ENCODE measurements at regions not wholly inside any gene's neighbourhood (a gene's known extent, or its start where the extent isn't known, plus 50 kb on each side); places are given as distances from the start of the nearest gene placed in this dataset.
"Not testable (repeated sequence)": the region's sequence is repeated elsewhere in the genome, so short reads cannot be mapped to it uniquely, and the experiment has no call there.

- Histone ChIP-seq H3K9me3 (no peaks in the 10 kb centered on the region), H3K36me3 (ENCODE audit: low read depth) (no peaks in the 10 kb centered on the region), H3K4me1 (ENCODE audit: low read depth) (no peaks in the 10 kb centered on the region), H3K4me3 (no peak overlapping the region)
- intact Hi-C loops (cut with DNase I, micrococcal nuclease): no loop called here
- ATAC-seq: no peak
- DNase-seq: no peak
- TF ChIP-seq, protein P1, sequence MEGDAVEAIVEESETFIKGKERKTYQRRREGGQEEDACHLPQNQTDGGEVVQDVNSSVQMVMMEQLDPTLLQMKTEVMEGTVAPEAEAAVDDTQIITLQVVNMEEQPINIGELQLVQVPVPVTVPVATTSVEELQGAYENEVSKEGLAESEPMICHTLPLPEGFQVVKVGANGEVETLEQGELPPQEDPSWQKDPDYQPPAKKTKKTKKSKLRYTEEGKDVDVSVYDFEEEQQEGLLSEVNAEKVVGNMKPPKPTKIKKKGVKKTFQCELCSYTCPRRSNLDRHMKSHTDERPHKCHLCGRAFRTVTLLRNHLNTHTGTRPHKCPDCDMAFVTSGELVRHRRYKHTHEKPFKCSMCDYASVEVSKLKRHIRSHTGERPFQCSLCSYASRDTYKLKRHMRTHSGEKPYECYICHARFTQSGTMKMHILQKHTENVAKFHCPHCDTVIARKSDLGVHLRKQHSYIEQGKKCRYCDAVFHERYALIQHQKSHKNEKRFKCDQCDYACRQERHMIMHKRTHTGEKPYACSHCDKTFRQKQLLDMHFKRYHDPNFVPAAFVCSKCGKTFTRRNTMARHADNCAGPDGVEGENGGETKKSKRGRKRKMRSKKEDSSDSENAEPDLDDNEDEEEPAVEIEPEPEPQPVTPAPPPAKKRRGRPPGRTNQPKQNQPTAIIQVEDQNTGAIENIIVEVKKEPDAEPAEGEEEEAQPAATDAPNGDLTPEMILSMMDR (IDR thresholded peaks at IDR 0.05): no peak
Measured at GRCh38 chr10:84946904-84947303, 618.5 kb downstream of the CCSER2 start.

DNA sequence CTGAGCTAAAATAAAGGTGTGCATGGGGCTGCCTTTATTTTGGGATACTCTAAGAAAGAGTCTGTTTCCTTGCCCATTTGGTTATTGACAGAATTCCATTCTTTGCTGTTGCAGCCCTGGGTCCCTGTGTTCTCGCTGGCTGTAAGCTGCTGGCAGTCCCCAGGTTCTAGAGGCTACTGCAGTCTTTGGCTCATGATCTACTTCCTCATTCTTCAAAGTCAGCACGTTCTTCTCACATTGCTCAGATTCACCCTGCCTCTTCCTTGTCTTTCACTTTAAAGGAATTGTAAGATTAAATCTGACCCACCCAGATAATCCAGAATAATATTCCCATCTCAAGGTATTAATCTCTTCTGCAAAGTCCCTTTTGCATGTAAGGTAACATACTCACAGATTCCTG lies 620.3 kb downstream of the CCSER2 start:
- intact Hi-C loops (cut with DNase I, micrococcal nuclease): no loop called here
- Histone ChIP-seq H3K4me3 (no peak overlapping the region), H3K4me1 (ENCODE audit: low read depth) (no peaks in the 10 kb centered on the region), H3K9me3 (no peaks in the 10 kb centered on the region), H3K36me3 (ENCODE audit: low read depth) (no peaks in the 10 kb centered on the region)
- TF ChIP-seq, protein P1 (IDR thresholded peaks at IDR 0.05): no peak
- no peak for ATAC-seq
- DNase-seq: no peak

GRCh38 chr10:84951616-84952015 lies 623.2 kb downstream of the CCSER2 start:
- Histone ChIP-seq H3K9me3 (no peaks in the 10 kb centered on the region), H3K36me3 (ENCODE audit: low read depth) (no peaks in the 10 kb centered on the region), H3K4me1 (ENCODE audit: low read depth) (no peaks in the 10 kb centered on the region), H3K4me3 (no peak overlapping the region)
- ATAC-seq: no peak
- DNase-seq: no peak
- intact Hi-C loops (cut with DNase I, micrococcal nuclease): no loop called here
- TF ChIP-seq, protein P1 (IDR thresholded peaks at IDR 0.05): no peak

DNA sequence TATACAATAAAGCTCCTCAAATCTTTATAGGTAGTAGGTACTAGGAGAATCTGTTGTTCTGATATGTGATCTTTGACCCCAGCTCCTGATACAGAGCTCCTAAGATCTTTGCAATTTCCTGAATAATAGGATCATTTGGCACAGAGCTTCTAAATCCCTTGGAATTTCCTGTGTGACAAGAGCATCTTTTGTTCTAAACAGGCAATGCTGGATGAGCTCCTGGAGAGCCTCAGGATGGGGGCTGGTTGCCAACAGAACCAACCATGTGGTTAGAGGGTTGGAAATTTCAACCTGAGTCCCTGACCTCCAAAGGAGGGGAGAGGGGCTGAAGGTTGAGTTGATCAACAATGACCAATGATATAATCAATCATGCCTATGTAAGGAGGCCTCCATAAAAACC lies 629.0 kb downstream of the CCSER2 start:
- Histone ChIP-seq H3K36me3 (ENCODE audit: low read depth) (no peaks in the 10 kb centered on the region), H3K9me3 (no peaks in the 10 kb centered on the region), H3K4me3 (no peak overlapping the region), H3K4me1 (ENCODE audit: low read depth) (no peaks in the 10 kb centered on the region)
- intact Hi-C loops (cut with DNase I, micrococcal nuclease): no loop called here
- ATAC-seq (no peak), DNase-seq (no peak)
- TF ChIP-seq, protein P1 (IDR thresholded peaks at IDR 0.05): no peak

DNA sequence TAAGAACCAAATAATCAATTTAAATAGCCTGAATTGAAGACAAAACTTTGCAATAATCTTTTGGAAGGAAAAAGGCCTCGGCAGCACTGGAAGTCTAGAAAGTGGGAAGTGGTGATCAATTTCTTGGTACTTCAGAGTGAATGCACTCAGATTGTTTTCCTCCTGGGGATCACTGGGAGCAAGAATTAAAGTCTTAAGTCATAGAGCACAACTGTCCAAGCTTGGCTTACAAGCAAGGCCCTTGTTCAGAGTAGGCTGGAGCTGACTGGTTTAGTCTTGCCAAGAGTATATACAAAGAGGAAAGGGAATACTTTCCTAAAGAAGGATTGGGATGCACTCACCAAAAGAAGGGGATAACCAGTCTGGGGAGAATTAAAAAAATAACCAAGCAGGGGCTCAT lies 637.1 kb downstream of the CCSER2 start:
- TF ChIP-seq, protein P1 (IDR thresholded peaks at IDR 0.05): no peak
- no peaks in the 10 kb centered on the region for H3K4me1 ChIP-seq (ENCODE audit: low read depth)
- intact Hi-C loops (cut with DNase I, micrococcal nuclease): no loop called here
- no peaks in the 10 kb centered on the region for H3K36me3 ChIP-seq (ENCODE audit: low read depth)
- no peak for DNase-seq
- no peak for ATAC-seq
- no peak overlapping the region for H3K4me3 ChIP-seq
- H3K9me3 ChIP-seq: no peaks in the 10 kb centered on the region

DNA sequence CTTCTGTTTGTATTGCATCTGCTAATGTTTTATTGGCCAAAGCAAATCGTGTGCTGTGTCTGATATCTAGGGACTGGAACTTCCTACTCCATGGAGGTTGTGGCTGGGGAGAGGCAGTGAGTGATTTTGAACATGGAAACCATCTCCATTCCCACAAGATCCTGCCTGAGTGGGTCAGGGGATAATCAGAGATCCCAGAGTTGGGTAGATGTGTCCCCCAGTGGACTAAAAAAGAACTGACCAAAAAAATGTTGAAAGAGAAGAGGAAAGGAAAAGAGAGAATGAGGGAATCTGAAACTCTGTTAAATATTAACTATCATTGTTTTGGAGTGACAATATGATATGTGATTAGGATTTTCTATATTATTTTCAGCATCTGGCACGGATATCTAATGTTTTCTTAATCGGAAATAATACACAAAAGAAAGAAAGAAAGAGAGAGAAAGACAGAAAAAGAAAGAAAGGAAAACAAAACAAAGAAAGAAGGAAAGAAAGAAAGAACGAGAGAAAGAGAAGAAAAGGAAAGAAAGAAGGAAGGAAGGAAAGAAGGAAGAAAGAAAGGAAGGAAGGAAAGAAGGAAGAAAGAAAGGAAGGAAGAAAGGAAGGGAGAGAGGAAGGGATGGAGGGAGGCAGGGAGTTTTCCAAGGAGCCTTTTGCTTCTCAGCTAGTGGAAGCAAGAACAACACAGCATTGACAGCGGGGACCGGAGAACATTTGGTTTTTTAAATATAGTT lies 638.5 kb downstream of the CCSER2 start:
- intact Hi-C loops (cut with DNase I, micrococcal nuclease): no loop called here
- ATAC-seq: no peak

DNA sequence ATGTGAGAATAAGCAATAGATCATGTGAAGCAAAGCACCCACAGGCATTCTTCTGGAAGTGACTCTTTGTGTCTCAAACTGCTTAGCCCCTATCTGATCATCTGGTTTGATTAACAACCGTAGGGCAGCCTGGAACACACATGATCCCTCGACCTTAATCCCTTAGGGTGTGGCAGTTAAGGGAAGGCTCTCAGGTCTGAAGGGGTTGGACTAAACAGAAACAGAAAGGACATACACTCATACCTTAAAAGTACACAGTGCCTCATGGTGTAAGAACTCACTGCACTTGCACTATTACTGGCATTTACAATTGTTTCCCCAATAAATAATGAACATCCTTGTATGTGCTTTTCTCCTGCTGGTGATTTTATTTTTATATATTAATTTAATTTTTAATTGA lies 640.9 kb downstream of the CCSER2 start:
- DNase-seq; H3K4me1 ChIP-seq (ENCODE audit: low read depth); intact Hi-C loops (cut with DNase I, micrococcal nuclease); ATAC-seq; H3K4me3 ChIP-seq; H3K9me3 ChIP-seq; H3K36me3 ChIP-seq (ENCODE audit: low read depth): not testable (repeated sequence)

More for the DNA sequence above, 638.5 kb downstream of the CCSER2 start:
- no peaks in the 10 kb centered on the region for H3K36me3 ChIP-seq (ENCODE audit: low read depth)
- TF ChIP-seq, protein P1 (IDR thresholded peaks at IDR 0.05): no peak
- H3K4me1 ChIP-seq (ENCODE audit: low read depth): no peaks in the 10 kb centered on the region
- no peak overlapping the region for H3K4me3 ChIP-seq
- H3K9me3 ChIP-seq: no peaks in the 10 kb centered on the region
- no peak for DNase-seq

Measured in mucosa of descending colon (tissue), 3 donors.